Erythroblast (primary cell): ENCODE measurements at regions not wholly inside any gene's neighbourhood (a gene's known extent, or its start where the extent isn't known, plus 50 kb on each side); places are given as distances from the start of the nearest gene placed in this dataset.
"Not testable (repeated sequence)": the region's sequence is repeated elsewhere in the genome, so short reads cannot be mapped to it uniquely, and the experiment has no call there.

Source experiments
- DNase-seq, 2 experiments: peaks; one replicate each; lab custom pipeline; 2025; lab: John Stamatoyannopoulos, UW
- GATA1 ChIP-seq: IDR thresholded peaks from 2 replicates; pipeline ENCODE4 v1.6.1; 2011; ENCODE audit warnings: low read depth, mild to moderate bottlenecking, control low read depth, low read length, moderate library complexity
- POLR2A ChIP-seq: IDR thresholded peaks from 2 replicates; pipeline ENCODE4 v1.6.1; 2011; ENCODE audit warnings: mild to moderate bottlenecking, low read length

- DNase-seq: no peak
- TF ChIP-seq POLR2A (no peak), GATA1 (no peak)
Observed at GRCh38 chr2:138291805-138292204, 209.8 kb upstream of the SPOPL start.

- no peak for DNase-seq
- no peak for TF ChIP-seq GATA1
- no peak for TF ChIP-seq POLR2A
Observed at GRCh38 chr2:138293045-138293444, 208.5 kb upstream of the SPOPL start.

GRCh38 chr2:138293549-138293948 lies 208.0 kb upstream of the SPOPL start:
- DNase-seq: no peak
- TF ChIP-seq POLR2A (no peak), GATA1 (no peak)

- DNase-seq: no peak
- no peak for TF ChIP-seq POLR2A
- no peak for TF ChIP-seq GATA1
Observed at GRCh38 chr2:138294451-138294850, 207.1 kb upstream of the SPOPL start.

- no peak for DNase-seq
- TF ChIP-seq POLR2A (no peak), GATA1 (no peak)
Observed at GRCh38 chr2:138296365-138296764, 205.2 kb upstream of the SPOPL start.

GRCh38 chr2:138298120-138298814 lies 203.3 kb upstream of the SPOPL start:
- no peak for DNase-seq
- TF ChIP-seq GATA1: no peak
- TF ChIP-seq POLR2A: no peak

GRCh38 chr2:138298900-138299299 lies 202.7 kb upstream of the SPOPL start:
- DNase-seq: no peak
- TF ChIP-seq GATA1: no peak
- TF ChIP-seq POLR2A: no peak

GRCh38 chr2:138306626-138307025 lies 194.9 kb upstream of the SPOPL start:
- TF ChIP-seq POLR2A (no peak), GATA1 (no peak)
- no peak for DNase-seq

GRCh38 chr2:138307099-138307498 lies 194.5 kb upstream of the SPOPL start:
- TF ChIP-seq POLR2A: no peak
- no peak for TF ChIP-seq GATA1
- DNase-seq: no peak

- no peak for DNase-seq
- TF ChIP-seq POLR2A (no peak), GATA1 (no peak)
Observed at GRCh38 chr2:138309760-138310159, 191.8 kb upstream of the SPOPL start.

- no peak for DNase-seq
- TF ChIP-seq GATA1 (no peak), POLR2A (no peak)
Observed at GRCh38 chr2:138312061-138312460, 189.5 kb upstream of the SPOPL start.

- not testable (repeated sequence) for DNase-seq
Observed at GRCh38 chr2:138315619-138316018, 186.0 kb upstream of the SPOPL start.

- no peak for DNase-seq
- TF ChIP-seq POLR2A: no peak
- TF ChIP-seq GATA1: no peak
Observed at GRCh38 chr2:138319616-138320015, 182.0 kb upstream of the SPOPL start.

- TF ChIP-seq GATA1 (no peak), POLR2A (no peak)
- no peak for DNase-seq
Observed at GRCh38 chr2:138321458-138321857, 180.1 kb upstream of the SPOPL start.

- no peak for DNase-seq
- TF ChIP-seq POLR2A (no peak), GATA1 (no peak)
Observed at GRCh38 chr2:138323382-138324067, 178.0 kb upstream of the SPOPL start.
